ENCODE measurements at regions not wholly inside any gene's neighbourhood (a gene's known extent, or its start where the extent isn't known, plus 50 kb on each side); places are given as distances from the start of the nearest gene placed in this dataset.

GRCh38 chr5:145294331-145294730 lies 540.8 kb downstream of the PRELID2 start:
- no peaks in the 10 kb centered on the region for H3K79me1 ChIP-seq (ENCODE audit: low read depth in 1 of 2, low read length in 2 of 2)
- no peak for TF ChIP-seq SMC3 (IDR thresholded peaks at IDR 0.05; ENCODE audit: low read depth, low read length)
- no peak for TF ChIP-seq USF2 (IDR thresholded peaks at IDR 0.05; ENCODE audit: low read depth, low read length)
- no peak for TF ChIP-seq CHD1 (IDR thresholded peaks at IDR 0.05; ENCODE audit: low read depth, low read length)
- TF ChIP-seq FOS (IDR thresholded peaks at IDR 0.05; ENCODE audit: low read depth, low read length): no peak
- peak; percentile 38; the same call in 1 of the 2 replicates for TF ChIP-seq CEBPB (IDR thresholded peaks at IDR 0.05; ENCODE audit: low read depth, low read length)
- H2AFZ ChIP-seq (replicated peaks; ENCODE audit: low read length, poor library complexity): no peak overlapping the region
- H3K56ac ChIP-seq (ENCODE audit: extremely low read depth, insufficient read depth, low read length): no peak overlapping the region
- no peak overlapping the region for H3K23ac ChIP-seq (ENCODE audit: low read depth, low read length)
- H3K4me1 ChIP-seq (ENCODE audit: control insufficient read depth, insufficient read depth, low read length): no peaks in the 10 kb centered on the region
- no peak overlapping the region for H2AK5ac ChIP-seq (ENCODE audit: low read depth, low read length)
- no peaks in the 10 kb centered on the region for H3K36me3 ChIP-seq (ENCODE audit: control insufficient read depth, insufficient read depth, low read length)
- DNase-seq (peak; percentile 20), ATAC-seq (ENCODE audit: low read depth) (no peak; the same call in 1 of the 2 replicates)
- no peak overlapping the region for H3K4me3 ChIP-seq (ENCODE audit: insufficient read depth, low read depth, low read length)
- H3K9me1 ChIP-seq (ENCODE audit: insufficient read depth, low read length): no peaks in the 10 kb centered on the region
- H3K9me3 ChIP-seq (ENCODE audit: control insufficient read depth, insufficient read depth, low read length): no peaks in the 10 kb centered on the region; the same call in 1 of the 2 replicates
- intact Hi-C loops (cut with micrococcal nuclease) (no loop called here), dilution Hi-C loops (cut with HindIII; ENCODE audit: low sequenced_read_pairs, unreplicated experiment) (no loop called here), in situ Hi-C loops (cut with MboI; ENCODE audit: low sequenced_read_pairs) (no loop called here)
- POLR2A ChIA-PET (ENCODE audit: unreplicated experiment): no interaction called here
- no peak overlapping the region for H3K27ac ChIP-seq (ENCODE audit: insufficient read depth, low read length)
- H4K91ac ChIP-seq (ENCODE audit: insufficient read depth, low read depth, low read length): no peak overlapping the region
- CTCF ChIA-PET: no interaction called here
- BruUV-seq (replicated peaks): no TSS peak
- no peak overlapping the region for H2BK20ac ChIP-seq (ENCODE audit: low read depth, low read length)
- no peaks in the 10 kb centered on the region for H3K27me3 ChIP-seq (ENCODE audit: control insufficient read depth, insufficient read depth, low read length)
- no peak overlapping the region for H3K4ac ChIP-seq (ENCODE audit: low read depth, low read length)
- H4K8ac ChIP-seq (ENCODE audit: low read depth in 2 of 2, low read length in 2 of 2): no peak overlapping the region
- no peak overlapping the region for H3K14ac ChIP-seq (replicated peaks; ENCODE audit: low read depth, low read length)
- no peak overlapping the region for H3K18ac ChIP-seq (ENCODE audit: low read depth, low read length)
- no peaks in the 10 kb centered on the region for H4K20me1 ChIP-seq (ENCODE audit: insufficient read depth, low read length)
- H2BK5ac ChIP-seq (ENCODE audit: low read depth, low read length, poor library complexity, severe bottlenecking): no peak overlapping the region
- no peak overlapping the region for H2BK15ac ChIP-seq (ENCODE audit: low read depth, low read length)
- no peak overlapping the region for H2AK9ac ChIP-seq (replicated peaks; ENCODE audit: low read depth, low read length, poor library complexity)
- no CpG with 5 or more reads among the region's 2 CpGs for WGBS, 2 experiments (ENCODE audit: extremely low coverage in 2 of 2, insufficient read length in 1 of 2)
- no peak overlapping the region for H3K4me2 ChIP-seq (ENCODE audit: low read depth, low read length)
- H2BK120ac ChIP-seq (ENCODE audit: low read depth, low read length): no peak overlapping the region
- no peak overlapping the region for H4K5ac ChIP-seq (ENCODE audit: low read depth, low read length)
- no peak overlapping the region for H3K9ac ChIP-seq (ENCODE audit: low read depth, low read length)

Measured in IMR-90 (cell line).